Natural killer cell treated with Interleukin-12 subunit alpha and Interleukin-12 subunit beta and Interleukin-15 and Interleukin-18, amount 100 ng/mL, for 72 hours (primary cell): ENCODE measurements at regions not wholly inside any gene's neighbourhood (a gene's known extent, or its start where the extent isn't known, plus 50 kb on each side); places are given as distances from the start of the nearest gene placed in this dataset.

Source experiments
- ATAC-seq, 2 donors: fragments of 150-1000 bp; cut with Tn5 transposase in 1 of 2; sonication (Bioruptor Pico), chemical (Tn5 transposase) in 1 of 2; 2 replicates each; pipeline ENCODE4 v1.10.0; 2021
- DNase-seq: peaks from one replicate; pipeline ENCODE4 v3.0.0; 2022; ENCODE audit warnings: low spot score
- H3K27ac Mint-ChIP-seq, 2 donors: 1 replicate in 1 of 2; 2 replicates in 1 of 2; pipeline ENCODE4 v1.8.0; 2022; ENCODE audit warnings: mixed read lengths in 2 of 2, mild to moderate bottlenecking in 1 of 2, moderate library complexity in 1 of 2
- H3K27me3 Mint-ChIP-seq, 2 donors: 1 replicate in 1 of 2; 2 replicates in 1 of 2; pipeline ENCODE4 v1.8.0; 2022; ENCODE audit warnings: mixed read lengths in 2 of 2
- H3K36me3 Mint-ChIP-seq: one replicate; pipeline ENCODE4 v1.8.0; 2022; ENCODE audit warnings: mixed read lengths
- H3K4me1 Mint-ChIP-seq, 2 donors: 1 replicate in 1 of 2; 2 replicates in 1 of 2; pipeline ENCODE4 v1.8.0; 2022; ENCODE audit warnings: low read depth in 2 of 2, mixed read lengths in 2 of 2, mild to moderate bottlenecking in 1 of 2
- H3K4me3 Mint-ChIP-seq: one replicate; pipeline ENCODE4 v1.8.0; 2022; ENCODE audit warnings: mixed read lengths
- H3K9me3 Mint-ChIP-seq: 2 replicates; pipeline ENCODE4 v1.8.0; 2022; ENCODE audit warnings: mixed read lengths

GRCh38 chr2:18830962-18831361 lies 241.6 kb upstream of the NT5C1B start:
- no peak for ATAC-seq

GRCh38 chr2:18829976-18830375 lies 240.6 kb upstream of the NT5C1B start:
- H3K4me1 Mint-ChIP-seq, result no peaks in the 10 kb centered on the region
- H3K9me3 Mint-ChIP-seq, result peaks cover 10% of the 10 kb centered on the region
- ATAC-seq, result no peak

More at GRCh38 chr2:18830962-18831361, 241.6 kb upstream of the NT5C1B start:
- no peaks in the 10 kb centered on the region for H3K27me3 Mint-ChIP-seq
- no peak overlapping the region for H3K27ac Mint-ChIP-seq
- no peak overlapping the region for H3K4me3 Mint-ChIP-seq
- H3K9me3 Mint-ChIP-seq, result peaks cover 6% of the 10 kb centered on the region
- DNase-seq, result no peak
- no peaks in the 10 kb centered on the region for H3K4me1 Mint-ChIP-seq
- H3K36me3 Mint-ChIP-seq, result no peaks in the 10 kb centered on the region

GRCh38 chr2:18829251-18829902 lies 240.0 kb upstream of the NT5C1B start:
- no peaks in the 10 kb centered on the region for H3K27me3 Mint-ChIP-seq
- no peak overlapping the region for H3K4me3 Mint-ChIP-seq
- H3K27ac Mint-ChIP-seq, result no peak overlapping the region
- peaks cover 10% of the 10 kb centered on the region for H3K9me3 Mint-ChIP-seq
- DNase-seq (no peak), ATAC-seq (no peak)
- H3K36me3 Mint-ChIP-seq, result no peaks in the 10 kb centered on the region
- no peaks in the 10 kb centered on the region for H3K4me1 Mint-ChIP-seq

More at GRCh38 chr2:18829976-18830375, 240.6 kb upstream of the NT5C1B start:
- no peak overlapping the region for H3K27ac Mint-ChIP-seq
- H3K36me3 Mint-ChIP-seq, result no peaks in the 10 kb centered on the region
- no peak for DNase-seq
- no peak overlapping the region for H3K4me3 Mint-ChIP-seq
- H3K27me3 Mint-ChIP-seq, result no peaks in the 10 kb centered on the region

- Mint-ChIP-seq H3K27me3 (no peaks in the 10 kb centered on the region), H3K36me3 (no peaks in the 10 kb centered on the region), H3K9me3 (peaks cover 8% of the 10 kb centered on the region), H3K27ac (no peak overlapping the region), H3K4me3 (no peak overlapping the region), H3K4me1 (no peaks in the 10 kb centered on the region)
- no peak for DNase-seq
- ATAC-seq, result no peak
Observed at GRCh38 chr2:18828296-18828695, 238.9 kb upstream of the NT5C1B start.

- Mint-ChIP-seq H3K36me3 (no peaks in the 10 kb centered on the region), H3K27ac (no peak overlapping the region), H3K27me3 (no peaks in the 10 kb centered on the region), H3K4me1 (no peaks in the 10 kb centered on the region), H3K9me3 (peaks cover 7% of the 10 kb centered on the region), H3K4me3 (no peak overlapping the region)
- no peak for DNase-seq
- ATAC-seq, result no peak
Observed at GRCh38 chr2:18825838-18826237, 236.5 kb upstream of the NT5C1B start.

- no peak for DNase-seq
- Mint-ChIP-seq H3K27ac (no peak overlapping the region), H3K4me1 (no peaks in the 10 kb centered on the region), H3K36me3 (no peaks in the 10 kb centered on the region), H3K9me3 (peaks cover 7% of the 10 kb centered on the region), H3K4me3 (no peak overlapping the region), H3K27me3 (no peaks in the 10 kb centered on the region)
- ATAC-seq, result no peak
Observed at GRCh38 chr2:18824915-18825314, 235.5 kb upstream of the NT5C1B start.

GRCh38 chr2:18824325-18824790 lies 235.0 kb upstream of the NT5C1B start:
- DNase-seq (no peak), ATAC-seq (no peak)
- Mint-ChIP-seq H3K27me3 (no peaks in the 10 kb centered on the region), H3K9me3 (peaks cover 7% of the 10 kb centered on the region), H3K4me3 (no peak overlapping the region), H3K4me1 (no peaks in the 10 kb centered on the region), H3K27ac (no peak overlapping the region), H3K36me3 (no peaks in the 10 kb centered on the region)

- H3K4me1 Mint-ChIP-seq, result no peaks in the 10 kb centered on the region
- DNase-seq (no peak), ATAC-seq (no peak)
- H3K27me3 Mint-ChIP-seq, result no peaks in the 10 kb centered on the region
- H3K36me3 Mint-ChIP-seq, result no peaks in the 10 kb centered on the region
- H3K9me3 Mint-ChIP-seq, result peaks cover 4% of the 10 kb centered on the region
- no peak overlapping the region for H3K4me3 Mint-ChIP-seq
- H3K27ac Mint-ChIP-seq, result no peak overlapping the region
Observed at GRCh38 chr2:18821431-18821830, 232.1 kb upstream of the NT5C1B start.

- no peaks in the 10 kb centered on the region for H3K36me3 Mint-ChIP-seq
- no peak overlapping the region for H3K27ac Mint-ChIP-seq
- H3K9me3 Mint-ChIP-seq, result peaks cover 4% of the 10 kb centered on the region
- H3K4me3 Mint-ChIP-seq, result no peak overlapping the region
- no peaks in the 10 kb centered on the region for H3K27me3 Mint-ChIP-seq
- no peaks in the 10 kb centered on the region for H3K4me1 Mint-ChIP-seq
- DNase-seq (no peak), ATAC-seq (no peak)
Observed at GRCh38 chr2:18820966-18821365, 231.6 kb upstream of the NT5C1B start.

- DNase-seq, result no peak
- Mint-ChIP-seq H3K9me3 (no peaks in the 10 kb centered on the region), H3K4me1 (no peaks in the 10 kb centered on the region), H3K27me3 (no peaks in the 10 kb centered on the region), H3K4me3 (no peak overlapping the region), H3K36me3 (peaks cover 6% of the 10 kb centered on the region), H3K27ac (no peak overlapping the region)
- ATAC-seq, result no peak
Observed at GRCh38 chr2:18819566-18819965, 230.2 kb upstream of the NT5C1B start.

- no peaks in the 10 kb centered on the region for H3K4me1 Mint-ChIP-seq
- no peak overlapping the region for H3K4me3 Mint-ChIP-seq
- no peaks in the 10 kb centered on the region for H3K9me3 Mint-ChIP-seq
- ATAC-seq, result no peak
- H3K27ac Mint-ChIP-seq, result no peak overlapping the region
- peaks cover 6% of the 10 kb centered on the region for H3K36me3 Mint-ChIP-seq
- no peak for DNase-seq
- no peaks in the 10 kb centered on the region for H3K27me3 Mint-ChIP-seq
Observed at GRCh38 chr2:18814387-18814786, 225.0 kb upstream of the NT5C1B start.

- ATAC-seq (no peak), DNase-seq (no peak)
- H3K4me1 Mint-ChIP-seq, result no peaks in the 10 kb centered on the region
- H3K4me3 Mint-ChIP-seq, result no peak overlapping the region
- no peaks in the 10 kb centered on the region for H3K27me3 Mint-ChIP-seq
- H3K27ac Mint-ChIP-seq, result no peak overlapping the region
- H3K9me3 Mint-ChIP-seq, result peaks cover 10% of the 10 kb centered on the region
- H3K36me3 Mint-ChIP-seq, result peaks cover 10% of the 10 kb centered on the region
Observed at GRCh38 chr2:18804536-18804935, 215.2 kb upstream of the NT5C1B start.

- H3K4me3 Mint-ChIP-seq, result no peak overlapping the region
- DNase-seq (no peak), ATAC-seq (no peak)
- no peak overlapping the region for H3K27ac Mint-ChIP-seq
- H3K27me3 Mint-ChIP-seq, result no peaks in the 10 kb centered on the region
- H3K4me1 Mint-ChIP-seq, result no peaks in the 10 kb centered on the region
- H3K36me3 Mint-ChIP-seq, result peaks cover 10% of the 10 kb centered on the region
- H3K9me3 Mint-ChIP-seq, result peaks cover 11% of the 10 kb centered on the region
Observed at GRCh38 chr2:18803141-18803939, 214.0 kb upstream of the NT5C1B start.

GRCh38 chr2:18800240-18800971 lies 211.0 kb upstream of the NT5C1B start:
- no peaks in the 10 kb centered on the region for H3K4me1 Mint-ChIP-seq
- DNase-seq, result no peak
- ATAC-seq, result no peak
- no peak overlapping the region for H3K4me3 Mint-ChIP-seq
- peaks cover 6% of the 10 kb centered on the region for H3K36me3 Mint-ChIP-seq
- no peaks in the 10 kb centered on the region for H3K27me3 Mint-ChIP-seq
- H3K27ac Mint-ChIP-seq, result no peak overlapping the region
- peaks cover 13% of the 10 kb centered on the region for H3K9me3 Mint-ChIP-seq
